H1 (cell line): ENCODE measurements at regions not wholly inside any gene's neighbourhood (a gene's known extent, or its start where the extent isn't known, plus 50 kb on each side); places are given as distances from the start of the nearest gene placed in this dataset.

Experiments
- CTCF ChIA-PET: fragments of 300-600 bp; sonication (Branson Sonifier 250); formaldehyde crosslinking; loops from one replicate; lab custom pipeline; 2021; ENCODE audit not compliant: partially characterized antibody; lab: Charles Lee
- POLR2A ChIA-PET: fragments of 300-600 bp; sonication (Branson Sonifier 250); formaldehyde crosslinking; loops from one replicate; lab custom pipeline; 2021; ENCODE audit warnings: inconsistent platforms; ENCODE audit not compliant: partially characterized antibody; lab: Charles Lee
- DNase-seq, 2 experiments: peaks; one replicate each; pipeline versions ENCODE4 v3.0.0 to v3.0.0-alpha.2; 2010 to 2022; ENCODE audit warnings: low spot score in 2 of 2, low read depth in 1 of 2, mixed read lengths in 1 of 2
- FAIRE-seq: peaks from 2 replicates; lab custom pipeline; 2011; peaks lifted over from hg19 to GRCh38; lab: Jason Lieb, UNC
- H2AFZ ChIP-seq: 2 replicates; pipeline ENCODE4 v1.8.1; 2012; ENCODE audit warnings: low read length, inconsistent platforms
- H2AK5ac ChIP-seq: 2 replicates; pipeline ENCODE4 v1.6.1; 2013; ENCODE audit warnings: low read depth, low read length
- H2BK120ac ChIP-seq: replicated peaks from 2 replicates; pipeline ENCODE3; 2013; ENCODE audit warnings: low read depth, low read length, inconsistent platforms
- H2BK12ac ChIP-seq: 2 replicates; pipeline ENCODE4 v1.6.1; 2013; ENCODE audit warnings: low read depth, low read length
- H2BK15ac ChIP-seq: 2 replicates; pipeline ENCODE4 v1.6.1; 2013; ENCODE audit warnings: low read length
- H2BK20ac ChIP-seq: 2 replicates; pipeline ENCODE4 v1.6.1; 2013; ENCODE audit warnings: low read length
- H2BK5ac ChIP-seq: 2 replicates; pipeline ENCODE4 v1.6.1; 2013; ENCODE audit warnings: low read depth, low read length
- H3K14ac ChIP-seq: 2 replicates; pipeline ENCODE4 v1.6.1; 2013; ENCODE audit warnings: inconsistent platforms; ENCODE audit not compliant: insufficient read length
- H3K18ac ChIP-seq: 2 replicates; pipeline ENCODE4 v1.6.1; 2013; ENCODE audit warnings: low read length; ENCODE audit errors: extremely low read depth
- H3K23ac ChIP-seq: 2 replicates; pipeline ENCODE4 v1.6.1; 2013; ENCODE audit warnings: inconsistent platforms; ENCODE audit not compliant: insufficient read length
- H3K23me2 ChIP-seq: 2 replicates; pipeline ENCODE4 v1.6.1; 2013; ENCODE audit warnings: low read depth, low read length
- H3K27ac ChIP-seq: 2 replicates; pipeline ENCODE4 v1.6.1; 2011; ENCODE audit warnings: low read depth, low read length, inconsistent platforms
- H3K27me3 ChIP-seq, 4 experiments: replicated peaks in 1 of 4; 1 replicate in 1 of 4; 2 replicates in 3 of 4; pipeline versions ENCODE4 v1.6.1 to v1.8.1; 2011 to 2013; ENCODE audit warnings: low read length in 3 of 4, mild to moderate bottlenecking in 3 of 4, inconsistent platforms in 2 of 4, mixed read lengths in 2 of 4, moderate library complexity in 1 of 4; ENCODE audit not compliant: control insufficient read depth in 3 of 4, insufficient read depth in 3 of 4; ENCODE audit errors: extremely low read depth in 1 of 4
- H3K36me3 ChIP-seq, 4 experiments: 2 replicates each; pipeline versions ENCODE4 v1.6.1 to v1.8.1; 2011 to 2013; ENCODE audit warnings: mild to moderate bottlenecking in 4 of 4, low read length in 3 of 4, moderate library complexity in 2 of 4, control low read depth in 1 of 4, inconsistent platforms in 1 of 4; ENCODE audit not compliant: insufficient read depth in 4 of 4, control insufficient read depth in 2 of 4
- H3K4ac ChIP-seq: replicated peaks from 2 replicates; pipeline ENCODE3; 2013; ENCODE audit warnings: low read length, low read depth, mixed read lengths, inconsistent platforms; ENCODE audit not compliant: insufficient read length
- H3K4me1 ChIP-seq, 4 experiments: replicated peaks in 1 of 4; 1 replicate in 1 of 4; 2 replicates in 3 of 4; pipeline versions ENCODE4 v1.6.1 to v1.8.1; 2011 to 2013; ENCODE audit warnings: low read length in 3 of 4, inconsistent platforms in 2 of 4, mixed read lengths in 1 of 4; ENCODE audit not compliant: insufficient read depth in 4 of 4, control insufficient read depth in 3 of 4
- H3K4me2 ChIP-seq, 2 experiments: 2 replicates each; pipeline versions ENCODE4 v1.6.1 to v1.8.1; 2011 to 2013; ENCODE audit warnings: low read depth in 2 of 2, low read length in 2 of 2, control low read depth in 1 of 2, inconsistent platforms in 1 of 2, mild to moderate bottlenecking in 1 of 2; ENCODE audit not compliant: insufficient read depth in 1 of 2
- H3K4me3 ChIP-seq, 4 experiments: fragments of 200-600, 300-600 bp in 1 of 4; sonication (generic), shearing (Covaris generic), sonication (Bioruptor Twin) in 1 of 4; 2 replicates each; pipeline versions ENCODE4 v1.5.1 to v1.8.1; 2011 to 2016; ENCODE audit warnings: low read length in 4 of 4, low read depth in 3 of 4, control low read depth in 2 of 4, inconsistent platforms in 2 of 4, mild to moderate bottlenecking in 2 of 4, mixed read lengths in 1 of 4, moderate library complexity in 1 of 4; ENCODE audit not compliant: insufficient read depth in 2 of 4; ENCODE audit errors: extremely low read depth in 1 of 4
- H3K56ac ChIP-seq: replicated peaks from 2 replicates; pipeline ENCODE3; 2013; ENCODE audit warnings: low read depth, mild to moderate bottlenecking, mixed read lengths, low read length, inconsistent platforms; ENCODE audit not compliant: insufficient read length
- H3K79me1 ChIP-seq: 2 replicates; pipeline ENCODE4 v1.6.1; 2013; ENCODE audit warnings: low read depth, low read length, control low read depth
- H3K79me2 ChIP-seq, 2 experiments: 2 replicates each; pipeline versions ENCODE4 v1.6.1 to v1.8.1; 2012 to 2013; ENCODE audit warnings: low read length in 2 of 2, mild to moderate bottlenecking in 2 of 2, inconsistent platforms in 1 of 2; ENCODE audit not compliant: insufficient read depth in 2 of 2, control insufficient read depth in 1 of 2
- H3K9ac ChIP-seq, 4 experiments: replicated peaks in 1 of 4; 1 replicate in 1 of 4; 2 replicates in 3 of 4; pipeline versions ENCODE4 v1.6.1 to v1.8.1; 2011 to 2013; ENCODE audit warnings: low read depth in 3 of 4, low read length in 3 of 4, control low read depth in 2 of 4, mild to moderate bottlenecking in 2 of 4, moderate library complexity in 2 of 4, inconsistent platforms in 1 of 4; ENCODE audit errors: extremely low read depth in 1 of 4
- H3K9me3 ChIP-seq, 2 experiments: 2 replicates each; pipeline versions ENCODE4 v1.6.1 to v1.8.1; 2012 to 2013; ENCODE audit warnings: mild to moderate bottlenecking in 2 of 2, moderate library complexity in 2 of 2, control low read depth in 1 of 2, inconsistent platforms in 1 of 2, low read depth in 1 of 2, low read length in 1 of 2, mixed read lengths in 1 of 2; ENCODE audit not compliant: insufficient read depth in 2 of 2
- H4K20me1 ChIP-seq, 2 experiments: replicated peaks in 1 of 2; 2 replicates each; pipeline versions ENCODE3 to v1.8.1; 2011 to 2013; ENCODE audit warnings: inconsistent platforms in 2 of 2, low read length in 2 of 2, mild to moderate bottlenecking in 1 of 2; ENCODE audit not compliant: insufficient read depth in 2 of 2, control insufficient read depth in 1 of 2
- H4K5ac ChIP-seq: 2 replicates; pipeline ENCODE4 v1.6.1; 2013; ENCODE audit warnings: low read length, low read depth, mixed read lengths, inconsistent platforms; ENCODE audit not compliant: insufficient read length
- H4K8ac ChIP-seq: 2 replicates; pipeline ENCODE4 v1.8.0; 2013; ENCODE audit warnings: mild to moderate bottlenecking, moderate library complexity, low read length, inconsistent platforms; ENCODE audit not compliant: insufficient read depth; ENCODE audit errors: extremely low read depth
- H4K91ac ChIP-seq: replicated peaks from 2 replicates; pipeline ENCODE3; 2013; ENCODE audit warnings: low read length, mixed read lengths, inconsistent platforms; ENCODE audit not compliant: insufficient read length
- EZH2 ChIP-seq: fragments of 200-600 bp; sonication (generic); IDR thresholded peaks from 2 replicates; pipeline ENCODE4 v1.7.1; 2012; ENCODE audit warnings: low read depth, mild to moderate bottlenecking, moderate library complexity, low read length, inconsistent platforms; ENCODE audit not compliant: severe bottlenecking
- SP2 ChIP-seq: IDR thresholded peaks from 2 replicates; pipeline ENCODE4 v1.6.1; 2012; ENCODE audit warnings: mild to moderate bottlenecking, low read length, inconsistent platforms
- TBP ChIP-seq: IDR thresholded peaks from 2 replicates; pipeline ENCODE4 v1.6.1; 2011; ENCODE audit warnings: low read depth, low read length, improper control_type of control experiment
- WGBS, 2 experiments: shearing (Covaris generic) in 1 of 2; methylation state at CpG; one replicate each; pipeline versions ENCODE4 v1.1.6 to v1.1.7; 2013 to 2015; ENCODE audit warnings: low lambda C conversion rate in 2 of 2, mixed read lengths in 2 of 2, inconsistent platforms in 1 of 2, low coverage in 1 of 2, missing lambda C conversion rate in 1 of 2; ENCODE audit not compliant: insufficient replicate concordance in 2 of 2, insufficient coverage in 1 of 2, insufficient read length in 1 of 2; ENCODE audit errors: extremely low coverage in 1 of 2, missing lambda C conversion rate in 1 of 2; 5-methylcytosine and 5-hydroxymethylcytosine counted together
- TF ChIP-seq, protein P1 (sequence below): IDR thresholded peaks from 2 replicates; pipeline ENCODE4 v1.6.1; 2011; ENCODE audit warnings: low read depth, mild to moderate bottlenecking, low read length; ENCODE audit not compliant: insufficient read depth

DNA sequence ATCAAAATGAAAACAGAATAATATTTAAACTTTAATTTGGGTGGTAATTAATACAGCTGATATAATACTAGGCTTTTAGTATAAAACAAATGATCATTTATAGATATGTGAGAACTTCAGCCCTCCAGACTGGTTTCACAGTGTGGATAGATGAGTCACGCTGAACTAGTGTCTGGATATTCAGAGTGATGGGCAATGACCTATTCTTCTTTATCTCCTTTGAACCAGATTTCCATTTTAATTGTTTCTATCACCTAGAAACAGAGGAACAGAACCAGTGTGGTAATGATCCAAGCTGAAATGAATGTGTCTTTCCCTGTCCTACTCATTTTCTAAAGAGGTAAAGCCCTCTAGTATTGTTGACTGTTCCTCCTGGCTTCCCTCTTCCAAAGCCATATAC is 155.2 kb upstream of the GK2 start:
- Histone ChIP-seq H3K9me3 (no peaks in the 10 kb centered on the region), H3K27me3 (no peaks in the 10 kb centered on the region), H3K23me2 (no peaks in the 10 kb centered on the region; the same call in 1 of the 2 replicates), H3K27ac (no peak overlapping the region), H2BK20ac (no peak overlapping the region), H3K23ac (no peak overlapping the region), H2BK120ac (no peak overlapping the region), H2BK12ac (no peak overlapping the region), H3K18ac (no peak overlapping the region), H2BK15ac (no peak overlapping the region), H4K5ac (no peak overlapping the region), H3K4me1 (no peaks in the 10 kb centered on the region), H3K9ac (no peak overlapping the region), H2BK5ac (no peak overlapping the region), H3K36me3 (no peaks in the 10 kb centered on the region), H3K56ac (no peak overlapping the region), H4K91ac (no peak overlapping the region), H3K4me3 (no peak overlapping the region), H2AK5ac (no peak overlapping the region), H2AFZ (no peak overlapping the region), H3K79me2 (no peaks in the 10 kb centered on the region), H3K4me2 (no peak overlapping the region), H3K14ac (no peak overlapping the region), H4K20me1 (no peaks in the 10 kb centered on the region), H4K8ac (no peak overlapping the region), H3K4ac (no peak overlapping the region), H3K79me1 (no peaks in the 10 kb centered on the region)
- ChIA-PET POLR2A (no interaction called here), CTCF (interaction anchor here (1.4 kb wide), 1 partner anchor 12 kb away, joined by 4 read pairs; no protein-coding TSS in a partner anchor)
- DNase-seq (no peak), FAIRE-seq (no peak)
- 100% methylated on average over 1 of the region's 1 CpG; no CpG with 5 or more reads in 1 of the 2 experiments for WGBS, 2 experiments
- TF ChIP-seq, protein P1, sequence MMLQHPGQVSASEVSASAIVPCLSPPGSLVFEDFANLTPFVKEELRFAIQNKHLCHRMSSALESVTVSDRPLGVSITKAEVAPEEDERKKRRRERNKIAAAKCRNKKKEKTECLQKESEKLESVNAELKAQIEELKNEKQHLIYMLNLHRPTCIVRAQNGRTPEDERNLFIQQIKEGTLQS, result no peak
- TF ChIP-seq SP2, result no peak
- no peak for TF ChIP-seq EZH2
- no peak for TF ChIP-seq TBP
